ENCODE measurements at regions not wholly inside any gene's neighbourhood (a gene's known extent, or its start where the extent isn't known, plus 50 kb on each side); places are given as distances from the start of the nearest gene placed in this dataset.

DNA sequence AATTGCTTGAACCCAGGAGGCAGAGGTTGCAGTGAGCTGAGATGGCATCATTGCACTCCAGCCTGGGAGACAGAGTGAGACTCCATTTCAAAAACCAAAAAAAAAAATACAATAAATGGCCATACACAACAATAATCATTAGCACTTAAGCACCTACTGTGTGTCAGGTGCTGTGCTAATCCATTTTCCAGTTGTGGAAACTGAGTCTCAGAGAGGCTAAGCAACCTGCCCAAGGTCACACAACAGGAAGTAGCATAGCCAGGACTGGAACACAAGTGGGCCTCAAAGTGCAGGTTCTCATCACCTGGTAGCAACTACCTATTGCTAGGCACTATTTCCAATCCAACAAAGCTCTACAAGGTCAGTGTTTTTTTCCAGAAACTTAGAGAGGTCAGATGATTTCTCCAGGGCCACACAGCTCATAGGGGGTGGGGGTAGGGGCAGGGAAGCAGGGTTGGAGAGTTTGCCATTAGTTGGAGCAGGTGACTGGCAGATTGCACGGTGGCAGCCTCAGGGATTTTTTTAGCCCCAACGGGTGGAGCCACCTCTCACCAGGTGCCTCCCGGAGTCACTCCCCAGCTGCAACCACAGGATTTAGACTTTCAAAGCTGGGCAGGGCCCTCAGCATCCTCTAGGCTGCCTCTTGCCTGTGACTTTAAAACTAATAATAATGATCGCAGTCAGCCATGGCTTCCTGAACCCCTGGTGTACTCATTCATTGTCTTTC is 52.5 kb upstream of the ID3 start:
- H3K4me3 Mint-ChIP-seq, result no peak overlapping the region
- Histone ChIP-seq H3K27ac (no peak overlapping the region), H2AFZ (replicated peaks) (no peak overlapping the region), H3K4me2 (no peak overlapping the region), H3K36me3 (no peaks in the 10 kb centered on the region), H4K20me1 (ENCODE audit: low read depth) (no peaks in the 10 kb centered on the region), H3F3A (ENCODE audit: low read depth) (peaks cover 6% of the 10 kb centered on the region), H3K9me3 (ENCODE audit: low read depth) (no peaks in the 10 kb centered on the region), H3K4me1 (peaks cover 13% of the 10 kb centered on the region), H3K9ac (no peak overlapping the region), H3K79me2 (ENCODE audit: low read depth) (no peaks in the 10 kb centered on the region), H3K4me3 (no peak overlapping the region), H3K27me3 (no peaks in the 10 kb centered on the region)
- no peak overlapping the region for H3K27ac Mint-ChIP-seq
- TF ChIP-seq CTCF (IDR thresholded peaks at IDR 0.05) (no peak), EZH2 (IDR thresholded peaks at IDR 0.05) (no peak), EZH2phosphoT487 (IDR thresholded peaks at IDR 0.05) (no peak)
- no peaks in the 10 kb centered on the region for H3K9me3 Mint-ChIP-seq
- no peaks in the 10 kb centered on the region for H3K36me3 Mint-ChIP-seq
- no peak for DNase-seq (ENCODE audit: low spot score)
- peaks cover 12% of the 10 kb centered on the region for H3K4me1 Mint-ChIP-seq
- H3K27me3 Mint-ChIP-seq (ENCODE audit: insufficient read depth, low read depth), result peaks cover 6% of the 10 kb centered on the region

GRCh38 chr1:23610677-23611076 is 51.4 kb upstream of the ID3 start:
- Histone ChIP-seq H3F3A (ENCODE audit: low read depth) (peaks cover 6% of the 10 kb centered on the region), H2AFZ (replicated peaks) (no peak overlapping the region), H3K27me3 (no peaks in the 10 kb centered on the region), H3K4me3 (no peak overlapping the region), H4K20me1 (ENCODE audit: low read depth) (no peaks in the 10 kb centered on the region), H3K9ac (no peak overlapping the region), H3K36me3 (no peaks in the 10 kb centered on the region), H3K79me2 (ENCODE audit: low read depth) (no peaks in the 10 kb centered on the region), H3K4me2 (no peak overlapping the region), H3K4me1 (peaks cover 15% of the 10 kb centered on the region), H3K27ac (no peak overlapping the region), H3K9me3 (ENCODE audit: low read depth) (no peaks in the 10 kb centered on the region)
- H3K4me1 Mint-ChIP-seq, result peaks cover 14% of the 10 kb centered on the region
- no peak for DNase-seq (ENCODE audit: low spot score)
- TF ChIP-seq CTCF (IDR thresholded peaks at IDR 0.05), result no peak
- no peak for TF ChIP-seq EZH2 (IDR thresholded peaks at IDR 0.05)
- TF ChIP-seq EZH2phosphoT487 (IDR thresholded peaks at IDR 0.05), result no peak
- no peaks in the 10 kb centered on the region for H3K9me3 Mint-ChIP-seq
- no peak overlapping the region for H3K4me3 Mint-ChIP-seq
- peak overlapping the region; percentile 82 for H3K27ac Mint-ChIP-seq
- no peaks in the 10 kb centered on the region for H3K36me3 Mint-ChIP-seq
- H3K27me3 Mint-ChIP-seq (ENCODE audit: insufficient read depth, low read depth), result peaks cover 5% of the 10 kb centered on the region

DNA sequence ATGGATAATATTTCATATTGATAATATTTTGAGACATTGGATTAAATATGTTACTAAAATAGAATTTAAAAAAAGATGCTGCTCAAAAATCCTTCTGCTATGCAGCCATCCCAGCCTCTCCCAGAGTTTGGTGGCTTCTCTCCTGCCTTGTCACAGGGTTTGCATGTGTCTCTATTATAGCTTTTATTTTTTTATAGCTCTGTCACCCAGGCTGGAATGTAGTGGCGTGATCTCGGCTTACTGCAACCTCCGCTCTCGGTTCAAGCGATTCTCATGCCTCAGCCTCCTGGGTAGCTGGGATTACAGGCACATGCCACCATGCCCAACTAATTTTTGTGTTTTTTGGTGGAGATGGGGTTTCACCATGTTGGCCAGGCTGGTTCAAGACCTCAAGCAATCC is 50.7 kb upstream of the ID3 start:
- no peaks in the 10 kb centered on the region for H4K20me1 ChIP-seq (ENCODE audit: low read depth)
- H3K27me3 ChIP-seq, result no peaks in the 10 kb centered on the region
- no peak overlapping the region for H3K4me3 ChIP-seq
- H3K4me2 ChIP-seq, result no peak overlapping the region
- no peak overlapping the region for H3K27ac Mint-ChIP-seq
- H3K4me3 Mint-ChIP-seq, result no peak overlapping the region
- H3F3A ChIP-seq (ENCODE audit: low read depth), result peaks cover 10% of the 10 kb centered on the region
- no peaks in the 10 kb centered on the region for H3K9me3 ChIP-seq (ENCODE audit: low read depth)
- no peak for DNase-seq (ENCODE audit: low spot score)
- H3K36me3 Mint-ChIP-seq, result no peaks in the 10 kb centered on the region
- H3K27me3 Mint-ChIP-seq (ENCODE audit: insufficient read depth, low read depth), result peaks cover 5% of the 10 kb centered on the region
- no peaks in the 10 kb centered on the region for H3K79me2 ChIP-seq (ENCODE audit: low read depth)
- H2AFZ ChIP-seq (replicated peaks), result no peak overlapping the region
- no peak overlapping the region for H3K27ac ChIP-seq
- no peak overlapping the region for H3K9ac ChIP-seq
- no peak for TF ChIP-seq EZH2phosphoT487 (IDR thresholded peaks at IDR 0.05)
- TF ChIP-seq CTCF (IDR thresholded peaks at IDR 0.05), result no peak
- no peak for TF ChIP-seq EZH2 (IDR thresholded peaks at IDR 0.05)
- H3K36me3 ChIP-seq, result no peaks in the 10 kb centered on the region
- H3K9me3 Mint-ChIP-seq, result no peaks in the 10 kb centered on the region
- peaks cover 18% of the 10 kb centered on the region for H3K4me1 ChIP-seq
- H3K4me1 Mint-ChIP-seq, result peaks cover 12% of the 10 kb centered on the region

All from neural progenitor cell (in vitro differentiated cells).